ENCODE measurements at regions not wholly inside any gene's neighbourhood (a gene's known extent, or its start where the extent isn't known, plus 50 kb on each side); places are given as distances from the start of the nearest gene placed in this dataset.
"Not testable (repeated sequence)": the region's sequence is repeated elsewhere in the genome, so short reads cannot be mapped to it uniquely, and the experiment has no call there.

GRCh38 chr18:49731860-49732311 lies 81.4 kb downstream of the ACAA2 start:
- DNase-seq (ENCODE audit: low read depth in 4 of 4, low spot score in 1 of 4) = no peak

- DNase-seq (ENCODE audit: low read depth in 4 of 4, low spot score in 1 of 4) = no peak
Observed at GRCh38 chr18:49731421-49731841, 81.9 kb downstream of the ACAA2 start.

- DNase-seq (ENCODE audit: low read depth in 4 of 4, low spot score in 1 of 4) = no peak
Observed at GRCh38 chr18:49730951-49731391, 82.4 kb downstream of the ACAA2 start.

- peak in 2 of 4 experiments; percentile 2 to 14 for DNase-seq (ENCODE audit: low read depth in 4 of 4, low spot score in 1 of 4)
Observed at GRCh38 chr18:49728542-49728941, 84.8 kb downstream of the ACAA2 start.

GRCh38 chr18:49727816-49728215 lies 85.5 kb downstream of the ACAA2 start:
- DNase-seq (ENCODE audit: low read depth in 4 of 4, low spot score in 1 of 4) = no peak

GRCh38 chr18:49726675-49726963 lies 86.7 kb downstream of the ACAA2 start:
- no peak for DNase-seq (ENCODE audit: low read depth in 4 of 4, low spot score in 1 of 4)

GRCh38 chr18:49725809-49726674 lies 87.3 kb downstream of the ACAA2 start:
- no peak for DNase-seq (ENCODE audit: low read depth in 4 of 4, low spot score in 1 of 4)

- peak in 1 of 4 experiments; percentile 1 for DNase-seq (ENCODE audit: low read depth in 4 of 4, low spot score in 1 of 4)
Observed at GRCh38 chr18:49723648-49724180, 89.6 kb downstream of the ACAA2 start.

GRCh38 chr18:49722477-49722876 lies 90.9 kb downstream of the ACAA2 start:
- DNase-seq (ENCODE audit: low read depth in 4 of 4, low spot score in 1 of 4) = no peak

GRCh38 chr18:49721981-49722380 lies 91.4 kb downstream of the ACAA2 start:
- no peak for DNase-seq (ENCODE audit: low read depth in 4 of 4, low spot score in 1 of 4)

- DNase-seq (ENCODE audit: low read depth in 4 of 4, low spot score in 1 of 4) = not testable (repeated sequence)
Observed at GRCh38 chr18:49720944-49721343, 92.4 kb downstream of the ACAA2 start.

- DNase-seq (ENCODE audit: low read depth in 4 of 4, low spot score in 1 of 4) = no peak
Observed at GRCh38 chr18:49717617-49718016, 95.7 kb downstream of the ACAA2 start.

- no peak for DNase-seq (ENCODE audit: low read depth in 4 of 4, low spot score in 1 of 4)
Observed at GRCh38 chr18:49716035-49716434, 97.3 kb downstream of the ACAA2 start.

- no peak for DNase-seq (ENCODE audit: low read depth in 4 of 4, low spot score in 1 of 4)
Observed at GRCh38 chr18:49709347-49709690, 104.0 kb downstream of the ACAA2 start.

- no peak for DNase-seq (ENCODE audit: low read depth in 4 of 4, low spot score in 1 of 4)
Observed at GRCh38 chr18:49708662-49709346, 104.5 kb downstream of the ACAA2 start.

- DNase-seq (ENCODE audit: low read depth in 4 of 4, low spot score in 1 of 4) = no peak
Observed at GRCh38 chr18:49707599-49707998, 105.7 kb downstream of the ACAA2 start.

GRCh38 chr18:49704334-49704733 lies 109.0 kb downstream of the ACAA2 start:
- no peak for DNase-seq (ENCODE audit: low read depth in 4 of 4, low spot score in 1 of 4)

- no peak for DNase-seq (ENCODE audit: low read depth in 4 of 4, low spot score in 1 of 4)
Observed at GRCh38 chr18:49701190-49701589, 112.1 kb downstream of the ACAA2 start.

- DNase-seq (ENCODE audit: low read depth in 4 of 4, low spot score in 1 of 4) = no peak
Observed at GRCh38 chr18:49699303-49699702, 114.0 kb downstream of the ACAA2 start.

GRCh38 chr18:49698525-49699025 lies 114.8 kb downstream of the ACAA2 start:
- DNase-seq (ENCODE audit: low read depth in 4 of 4, low spot score in 1 of 4) = no peak

GRCh38 chr18:49697757-49698524 lies 115.4 kb downstream of the ACAA2 start:
- DNase-seq (ENCODE audit: low read depth in 4 of 4, low spot score in 1 of 4) = no peak

All from stimulated activated CD4-positive, alpha-beta T cell treated with anti-CD3 and anti-CD28 coated beads, Interleukin-1b, Interleukin-23, amount 100 ng/mL, for 24 hours (primary cell).